ENCODE measurements at regions not wholly inside any gene's neighbourhood (a gene's known extent, or its start where the extent isn't known, plus 50 kb on each side); places are given as distances from the start of the nearest gene placed in this dataset.

- TF ChIP-seq CTCF (IDR thresholded peaks at IDR 0.05) (no peak), EZH2 (IDR thresholded peaks at IDR 0.05) (no peak)
Observed at GRCh38 chrX:139200793-139201192, 329.7 kb upstream of the F9 start.
